Loucy (cell line): ENCODE measurements at regions not wholly inside any gene's neighbourhood (a gene's known extent, or its start where the extent isn't known, plus 50 kb on each side); places are given as distances from the start of the nearest gene placed in this dataset.

Experiments used
- CTCF ChIP-seq: fragments of 200-600 bp; sonication (generic); conservative IDR thresholded peaks from 2 replicates; pipeline ENCODE4 v1.5.1; 2014; ENCODE audit warnings: mild to moderate bottlenecking, antibody characterized with exemption, low read length
- EZH2phosphoT487 ChIP-seq: fragments of 200-600 bp; IDR thresholded peaks from 2 replicates; pipeline ENCODE4 v1.6.1; 2018; ENCODE audit warnings: antibody characterized with exemption, mild to moderate bottlenecking, moderate library complexity, borderline replicate concordance

- TF ChIP-seq CTCF = no peak
- no peak for TF ChIP-seq EZH2phosphoT487
Observed at GRCh38 chrX:40526412-40526811, 54.4 kb upstream of the ATP6AP2 start.
